ENCODE measurements at regions not wholly inside any gene's neighbourhood (a gene's known extent, or its start where the extent isn't known, plus 50 kb on each side); places are given as distances from the start of the nearest gene placed in this dataset.
A peak's percentile ranks its signal among the peaks of the same experiment; 100 is the strongest.
"Not testable (repeated sequence)": the region's sequence is repeated elsewhere in the genome, so short reads cannot be mapped to it uniquely, and the experiment has no call there.

- peak; percentile 18 for DNase-seq (ENCODE audit: low read depth)
Observed at GRCh38 chrX:125505207-125505606, 185.5 kb downstream of the TEX13C start.

GRCh38 chrX:125507119-125507518 lies 187.4 kb downstream of the TEX13C start:
- peak; percentile 81 for DNase-seq (ENCODE audit: low read depth)

- DNase-seq (ENCODE audit: low read depth): no peak
Observed at GRCh38 chrX:125520029-125520428, 200.4 kb downstream of the TEX13C start.

- no peak for DNase-seq (ENCODE audit: low read depth)
Observed at GRCh38 chrX:125522752-125523151, 203.1 kb downstream of the TEX13C start.

DNA sequence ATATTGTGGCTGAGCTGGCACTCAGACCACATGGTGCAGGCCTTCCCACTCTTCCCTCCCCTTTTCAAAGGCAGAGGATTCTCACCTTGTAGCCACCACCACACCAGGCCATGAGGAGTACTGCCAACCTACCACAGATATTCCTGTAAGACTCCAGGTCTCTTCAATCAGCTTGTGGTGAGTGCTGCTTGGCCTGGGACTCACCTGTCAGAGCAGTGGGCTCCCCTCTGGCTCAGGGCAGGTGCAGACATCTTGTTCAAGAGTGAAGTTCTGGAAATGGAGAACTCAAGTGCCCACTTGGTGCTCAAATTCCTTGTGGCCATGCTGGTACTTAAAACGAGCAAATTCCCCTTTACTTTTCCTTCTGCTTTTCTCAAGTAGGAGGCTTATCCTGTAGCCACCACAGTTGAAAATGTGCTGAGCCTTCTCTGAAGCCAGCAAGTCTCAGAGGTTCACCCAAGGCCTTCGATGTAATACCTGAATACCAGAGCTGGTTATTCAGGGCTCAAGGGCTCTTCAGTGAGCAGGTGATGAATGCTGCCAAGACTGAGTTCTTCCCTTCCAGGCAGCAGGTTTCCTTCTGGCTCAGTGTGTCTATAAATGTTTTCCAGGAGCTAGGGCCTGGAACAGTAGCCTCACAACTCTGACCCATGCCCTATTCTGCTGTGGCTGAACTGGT lies 212.9 kb downstream of the TEX13C start:
- DNase-seq (ENCODE audit: low read depth): no peak

DNA sequence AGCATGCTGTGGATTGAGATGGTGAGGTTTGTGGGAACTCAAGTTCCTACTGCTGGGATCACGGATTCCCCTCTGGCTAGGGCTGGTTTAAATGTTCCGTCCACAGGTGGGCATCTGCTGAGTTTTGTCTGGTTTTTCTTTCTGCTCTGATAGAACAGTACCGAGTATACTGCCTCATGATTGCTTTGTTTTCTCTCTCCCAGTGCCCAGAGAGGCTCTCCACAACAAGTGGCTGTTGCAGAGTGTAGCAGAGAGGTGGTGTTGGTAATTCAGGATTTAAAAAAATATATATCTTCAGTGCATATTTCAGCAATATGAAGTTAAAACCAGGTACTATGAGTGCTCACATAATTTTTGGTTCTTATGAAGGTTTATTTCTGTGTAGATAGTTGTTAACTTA lies 213.7 kb downstream of the TEX13C start:
- no peak for DNase-seq (ENCODE audit: low read depth)

GRCh38 chrX:125544031-125544660 lies 224.5 kb downstream of the TEX13C start:
- no peak for DNase-seq (ENCODE audit: low read depth)

DNA sequence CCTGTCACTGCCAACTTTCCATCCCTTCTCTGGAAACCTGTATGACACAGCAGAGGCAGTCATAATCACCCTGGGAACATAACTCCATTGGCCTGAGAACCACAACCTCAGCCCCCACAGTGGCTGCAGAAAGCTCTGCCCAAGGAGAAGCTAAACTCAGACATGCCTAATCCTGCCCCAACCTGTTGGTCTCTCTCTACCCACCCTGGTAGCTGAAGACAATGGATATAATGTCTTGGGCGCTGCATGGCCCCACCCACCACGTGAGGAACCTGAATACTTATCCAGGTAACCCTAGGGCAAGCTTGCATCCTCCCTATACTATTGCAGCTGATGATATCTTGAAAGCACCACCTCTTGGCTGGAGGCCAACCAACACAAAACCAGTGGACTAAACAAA lies 225.2 kb downstream of the TEX13C start:
- no peak for DNase-seq (ENCODE audit: low read depth)

DNA sequence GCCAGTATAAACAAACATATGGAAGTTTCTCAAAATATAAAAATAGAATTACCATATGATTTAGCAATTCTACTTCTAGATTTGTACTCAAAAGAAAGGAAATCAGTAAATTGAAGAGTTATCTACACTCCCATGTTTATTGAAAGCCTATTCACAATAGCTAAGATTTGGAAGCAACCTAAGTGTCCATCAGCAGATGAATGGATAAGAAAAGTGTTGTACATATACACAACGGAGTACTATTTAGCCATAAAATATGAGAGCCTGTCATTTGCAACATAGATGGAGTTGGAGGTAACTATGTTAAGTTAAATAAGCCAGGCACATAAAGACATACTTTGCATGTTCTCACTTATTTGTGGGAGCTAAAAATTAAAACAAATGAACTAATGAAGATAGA lies 257.8 kb downstream of the TEX13C start:
- DNase-seq (ENCODE audit: low read depth): no peak

- no peak for DNase-seq (ENCODE audit: low read depth)
Observed at GRCh38 chrX:125604448-125604847, 284.8 kb downstream of the TEX13C start.

DNA sequence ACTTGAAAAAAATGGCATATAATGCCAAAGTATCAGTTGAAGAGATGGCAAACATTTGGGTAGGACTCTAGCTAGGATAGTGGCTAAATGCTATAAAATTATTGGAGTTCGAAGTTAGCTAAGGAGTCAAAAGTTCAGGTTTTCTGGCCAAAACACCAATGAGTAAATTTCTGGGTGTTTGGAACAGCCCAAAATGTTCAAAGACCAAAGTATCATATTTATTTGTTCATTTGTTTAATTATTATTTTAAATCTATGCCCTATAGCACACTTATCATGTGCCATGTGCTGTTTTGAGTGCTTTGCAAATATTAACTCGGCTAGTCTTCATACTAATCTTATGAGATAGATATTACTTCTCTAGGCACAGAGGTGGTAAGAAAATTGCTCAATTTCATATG lies 285.5 kb downstream of the TEX13C start:
- DNase-seq (ENCODE audit: low read depth): no peak

DNA sequence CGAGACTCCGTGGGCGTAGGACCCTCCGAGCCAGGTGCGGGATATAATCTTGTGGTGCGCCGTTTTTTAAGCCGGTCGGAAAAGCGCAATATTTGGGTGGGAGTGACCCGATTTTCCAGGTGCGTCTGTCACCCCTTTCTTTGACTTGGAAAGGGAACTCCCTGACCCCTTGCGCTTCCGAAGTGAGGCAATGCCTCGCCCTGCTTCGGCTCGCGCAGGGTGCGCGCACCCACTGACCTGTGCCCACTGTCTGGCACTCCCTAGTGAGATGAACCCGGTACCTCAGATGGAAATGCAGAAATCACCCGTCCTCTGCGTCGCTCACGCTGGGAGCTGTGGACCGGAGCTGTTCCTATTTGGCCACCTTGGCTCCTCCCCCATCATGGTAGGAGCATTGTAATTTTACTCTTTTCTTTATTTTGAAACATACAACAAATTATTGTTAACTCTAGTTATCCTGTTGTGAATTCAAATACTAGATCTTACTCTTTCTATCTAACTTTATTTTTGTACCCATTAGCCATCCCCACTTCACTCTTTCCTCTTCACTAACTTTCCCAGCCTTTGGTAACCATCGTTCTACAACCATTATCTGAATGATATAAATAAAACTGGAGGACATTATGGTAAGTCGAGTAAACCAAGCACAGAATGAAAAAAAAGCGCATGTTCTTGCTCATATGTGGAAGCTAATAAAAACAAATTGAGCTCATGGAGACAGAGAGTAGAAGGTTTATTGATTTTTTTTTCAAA lies 295.1 kb downstream of the TEX13C start:
- DNase-seq (ENCODE audit: low read depth): not testable (repeated sequence)

GRCh38 chrX:125620715-125621587 lies 301.3 kb downstream of the TEX13C start:
- DNase-seq (ENCODE audit: low read depth): no peak

DNA sequence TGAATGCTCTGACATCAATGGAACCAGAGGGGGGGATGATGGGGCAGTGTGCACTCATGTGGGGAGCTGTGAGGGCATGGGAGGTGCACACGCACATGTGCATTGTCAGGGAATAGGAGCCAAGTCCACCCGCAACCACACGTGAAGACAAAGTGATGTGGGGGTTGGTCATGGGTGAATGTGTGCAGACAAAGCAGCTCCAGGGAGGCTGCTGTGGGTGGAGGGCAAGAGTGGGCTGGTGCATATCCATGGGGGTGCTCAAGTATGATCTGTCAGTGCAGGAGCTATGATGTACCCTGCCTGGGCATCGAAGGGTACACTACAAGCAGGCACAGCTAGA lies 301.9 kb downstream of the TEX13C start:
- no peak for DNase-seq (ENCODE audit: low read depth)

DNA sequence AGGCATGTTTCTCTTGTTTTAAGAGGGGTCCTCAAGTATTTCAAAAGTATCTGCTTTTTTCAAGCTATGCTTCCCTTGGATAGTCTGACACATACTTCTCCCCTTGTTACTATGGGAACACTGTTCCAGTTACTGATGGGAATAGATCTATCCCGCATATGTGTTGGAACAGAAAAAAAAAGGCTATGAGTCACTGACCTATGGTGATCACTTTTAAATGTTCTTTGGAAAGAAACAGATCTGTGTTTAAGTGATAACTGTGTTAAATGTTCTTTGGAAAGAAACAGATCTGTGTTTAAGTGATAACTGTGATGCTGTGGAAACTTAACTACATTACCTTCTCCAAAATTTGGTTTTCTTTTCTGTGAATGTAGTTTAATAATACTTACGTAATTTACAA lies 303.2 kb downstream of the TEX13C start:
- no peak for DNase-seq (ENCODE audit: low read depth)

GRCh38 chrX:125627676-125628075 lies 308.0 kb downstream of the TEX13C start:
- no peak for DNase-seq (ENCODE audit: low read depth)

DNA sequence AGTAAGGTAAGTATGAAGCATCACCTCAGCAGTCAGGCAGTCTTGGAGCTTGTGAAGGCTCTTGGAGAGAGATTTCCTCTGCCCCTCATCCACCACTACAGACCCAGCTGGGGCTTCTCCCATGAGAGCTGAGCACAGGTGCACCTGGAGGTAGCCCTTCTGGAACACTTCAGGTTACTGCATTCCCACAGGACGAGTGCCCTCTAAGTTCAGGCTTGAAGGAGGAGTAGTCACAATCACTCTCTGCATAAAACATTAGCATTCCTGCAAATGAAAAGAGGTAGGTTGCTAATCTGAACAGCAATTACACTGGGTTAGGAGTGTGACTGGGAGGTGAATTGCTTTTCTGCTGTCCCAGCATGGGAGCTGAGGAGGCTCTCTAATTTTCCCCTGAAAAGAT lies 308.8 kb downstream of the TEX13C start:
- no peak for DNase-seq (ENCODE audit: low read depth)

DNA sequence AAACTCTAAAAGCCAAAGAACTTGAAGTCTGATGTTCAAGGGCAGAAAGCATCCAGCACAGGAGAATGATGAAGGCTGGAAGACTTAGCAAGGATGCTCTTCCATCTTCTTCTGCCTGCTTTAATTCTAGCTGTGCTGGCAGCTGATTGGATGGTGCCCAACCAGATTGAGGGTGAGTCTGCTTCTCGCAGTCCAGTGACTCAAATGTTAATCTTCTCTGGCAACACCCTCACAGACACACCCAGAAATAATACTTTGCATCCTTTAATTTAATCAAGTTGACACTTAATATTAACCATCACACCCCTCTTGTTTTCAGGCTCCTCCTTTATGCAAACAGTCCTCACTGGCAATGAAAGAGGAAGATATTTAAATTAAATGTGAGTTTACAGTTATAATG lies 321.7 kb downstream of the TEX13C start:
- DNase-seq (ENCODE audit: low read depth): no peak

- DNase-seq (ENCODE audit: low read depth): no peak
Observed at GRCh38 chrX:125646195-125646594, 326.5 kb downstream of the TEX13C start.

GRCh38 chrX:125651426-125651825 lies 331.8 kb downstream of the TEX13C start:
- peak; percentile 67 for DNase-seq (ENCODE audit: low read depth)

- no peak for DNase-seq (ENCODE audit: low read depth)
Observed at GRCh38 chrX:125654501-125654900, 334.8 kb downstream of the TEX13C start.

DNA sequence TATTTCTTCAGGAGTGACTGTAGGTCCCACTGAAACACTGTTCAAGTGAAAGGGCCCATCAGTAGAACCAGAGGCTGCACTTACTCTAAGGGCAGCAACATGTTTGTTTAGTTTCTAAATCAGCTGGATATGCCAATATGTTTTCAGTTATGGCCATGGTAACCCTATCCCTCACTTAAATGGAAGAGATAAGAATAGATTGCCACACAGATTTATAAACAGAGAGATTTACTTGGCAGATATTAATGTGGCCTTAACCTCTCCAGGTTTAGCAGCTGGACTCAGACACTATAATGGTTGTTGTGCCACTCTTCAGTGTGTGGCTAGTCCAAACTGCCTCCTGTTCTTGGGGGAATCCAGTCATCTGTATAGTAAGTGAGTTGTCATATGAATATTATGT lies 354.1 kb downstream of the TEX13C start:
- no peak for DNase-seq (ENCODE audit: low read depth)

Measured in iris pigment epithelial cell (primary cell).